Skeletal muscle tissue (tissue), 3 donors: ENCODE measurements at regions not wholly inside any gene's neighbourhood (a gene's known extent, or its start where the extent isn't known, plus 50 kb on each side); places are given as distances from the start of the nearest gene placed in this dataset.

Experiments used
- H3K27ac ChIP-seq: one replicate; pipeline ENCODE4 v1.7.0; 2013; ENCODE audit warnings: mild to moderate bottlenecking, low read depth, low read length, inconsistent platforms
- H3K27me3 ChIP-seq, 3 donors: one replicate each; pipeline ENCODE4 v1.7.0; 2013; ENCODE audit warnings: low read length in 3 of 3; ENCODE audit not compliant: control insufficient read depth in 3 of 3, insufficient read depth in 3 of 3
- H3K36me3 ChIP-seq, 3 donors: one replicate each; pipeline ENCODE4 v1.7.0; 2013; ENCODE audit warnings: low read length in 3 of 3; ENCODE audit not compliant: control insufficient read depth in 3 of 3, insufficient read depth in 3 of 3
- H3K4me1 ChIP-seq, 3 donors: one replicate each; pipeline ENCODE4 v1.7.0; 2013; ENCODE audit warnings: low read length in 3 of 3, mild to moderate bottlenecking in 3 of 3; ENCODE audit not compliant: control insufficient read depth in 3 of 3, insufficient read depth in 3 of 3
- H3K4me3 ChIP-seq, 3 donors: one replicate each; pipeline ENCODE4 v1.7.0; 2013; ENCODE audit warnings: low read length in 3 of 3
- H3K9ac ChIP-seq, 3 donors: one replicate each; pipeline ENCODE4 v1.7.0; 2013; ENCODE audit warnings: low read length in 3 of 3, mild to moderate bottlenecking in 3 of 3, moderate library complexity in 2 of 3, low read depth in 1 of 3
- H3K9me3 ChIP-seq, 3 donors: one replicate each; pipeline ENCODE4 v1.7.0; 2013; ENCODE audit warnings: low read length in 3 of 3; ENCODE audit not compliant: control insufficient read depth in 3 of 3
- donor health status: Osteomylitis.

- Histone ChIP-seq H3K4me3 (no peak overlapping the region), H3K9ac (no peak overlapping the region), H3K9me3 (no peaks in the 10 kb centered on the region), H3K27ac (no peak overlapping the region), H3K27me3 (no peaks in the 10 kb centered on the region), H3K4me1 (no peaks in the 10 kb centered on the region), H3K36me3 (no peaks in the 10 kb centered on the region)
These were observed 95.8 kb upstream of the CACUL1 start for GRCh38 chr10:118850418-118851061.

GRCh38 chr10:118851062-118852035, 96.6 kb upstream of the CACUL1 start:
- no peak overlapping the region for H3K4me3 ChIP-seq
- H3K9me3 ChIP-seq, result no peaks in the 10 kb centered on the region
- H3K27me3 ChIP-seq, result no peaks in the 10 kb centered on the region
- H3K9ac ChIP-seq, result no peak overlapping the region
- H3K4me1 ChIP-seq, result no peaks in the 10 kb centered on the region
- H3K27ac ChIP-seq, result no peak overlapping the region
- H3K36me3 ChIP-seq, result no peaks in the 10 kb centered on the region

GRCh38 chr10:118853916-118854315, 99.1 kb upstream of the CACUL1 start:
- no peaks in the 10 kb centered on the region for H3K4me1 ChIP-seq
- H3K36me3 ChIP-seq, result no peaks in the 10 kb centered on the region
- H3K9ac ChIP-seq, result no peak overlapping the region
- no peak overlapping the region for H3K27ac ChIP-seq
- no peaks in the 10 kb centered on the region for H3K27me3 ChIP-seq
- H3K4me3 ChIP-seq, result no peak overlapping the region
- H3K9me3 ChIP-seq, result peaks cover 0 to 2% (median 0%) of the 10 kb centered on the region in 3 donors

- peaks cover 0 to 2% (median 0%) of the 10 kb centered on the region in 3 donors for H3K9me3 ChIP-seq
- no peak overlapping the region for H3K27ac ChIP-seq
- no peaks in the 10 kb centered on the region for H3K4me1 ChIP-seq
- no peaks in the 10 kb centered on the region for H3K27me3 ChIP-seq
- no peak overlapping the region for H3K4me3 ChIP-seq
- no peak overlapping the region for H3K9ac ChIP-seq
- no peaks in the 10 kb centered on the region for H3K36me3 ChIP-seq
These were observed 101.3 kb upstream of the CACUL1 start for GRCh38 chr10:118856106-118856505.

GRCh38 chr10:118865998-118866693, 111.4 kb upstream of the CACUL1 start:
- no peaks in the 10 kb centered on the region for H3K27me3 ChIP-seq
- no peaks in the 10 kb centered on the region for H3K9me3 ChIP-seq
- H3K27ac ChIP-seq, result no peak overlapping the region
- H3K9ac ChIP-seq, result no peak overlapping the region
- H3K4me3 ChIP-seq, result no peak overlapping the region
- H3K36me3 ChIP-seq, result no peaks in the 10 kb centered on the region
- H3K4me1 ChIP-seq, result no peaks in the 10 kb centered on the region

GRCh38 chr10:118867768-118868167, 113.0 kb upstream of the CACUL1 start:
- Histone ChIP-seq H3K9ac (no peak overlapping the region), H3K9me3 (no peaks in the 10 kb centered on the region), H3K4me1 (no peaks in the 10 kb centered on the region), H3K27ac (no peak overlapping the region), H3K4me3 (no peak overlapping the region), H3K27me3 (no peaks in the 10 kb centered on the region), H3K36me3 (no peaks in the 10 kb centered on the region)

GRCh38 chr10:118868589-118868988, 113.8 kb upstream of the CACUL1 start:
- Histone ChIP-seq H3K9ac (no peak overlapping the region), H3K4me3 (no peak overlapping the region), H3K36me3 (no peaks in the 10 kb centered on the region)

GRCh38 chr10:118870467-118871243, 115.9 kb upstream of the CACUL1 start:
- no peak overlapping the region for H3K4me3 ChIP-seq
- H3K27me3 ChIP-seq, result no peaks in the 10 kb centered on the region
- peaks cover 0 to 14% (median 11%) of the 10 kb centered on the region in 3 donors for H3K4me1 ChIP-seq
- no peak overlapping the region for H3K9ac ChIP-seq
- H3K27ac ChIP-seq, result no peak overlapping the region
- H3K9me3 ChIP-seq, result no peaks in the 10 kb centered on the region
- no peaks in the 10 kb centered on the region for H3K36me3 ChIP-seq

More at GRCh38 chr10:118868589-118868988, 113.8 kb upstream of the CACUL1 start:
- Histone ChIP-seq H3K27ac (no peak overlapping the region), H3K4me1 (no peaks in the 10 kb centered on the region), H3K9me3 (no peaks in the 10 kb centered on the region), H3K27me3 (no peaks in the 10 kb centered on the region)

- Histone ChIP-seq H3K27ac (no peak overlapping the region), H3K36me3 (no peaks in the 10 kb centered on the region), H3K9me3 (no peaks in the 10 kb centered on the region), H3K27me3 (no peaks in the 10 kb centered on the region), H3K4me1 (peaks cover 0 to 14% (median 11%) of the 10 kb centered on the region in 3 donors), H3K9ac (no peak overlapping the region), H3K4me3 (no peak overlapping the region)
These were observed 116.6 kb upstream of the CACUL1 start for GRCh38 chr10:118871244-118871865.
